ENCODE measurements at regions not wholly inside any gene's neighbourhood (a gene's known extent, or its start where the extent isn't known, plus 50 kb on each side); places are given as distances from the start of the nearest gene placed in this dataset.

DNA sequence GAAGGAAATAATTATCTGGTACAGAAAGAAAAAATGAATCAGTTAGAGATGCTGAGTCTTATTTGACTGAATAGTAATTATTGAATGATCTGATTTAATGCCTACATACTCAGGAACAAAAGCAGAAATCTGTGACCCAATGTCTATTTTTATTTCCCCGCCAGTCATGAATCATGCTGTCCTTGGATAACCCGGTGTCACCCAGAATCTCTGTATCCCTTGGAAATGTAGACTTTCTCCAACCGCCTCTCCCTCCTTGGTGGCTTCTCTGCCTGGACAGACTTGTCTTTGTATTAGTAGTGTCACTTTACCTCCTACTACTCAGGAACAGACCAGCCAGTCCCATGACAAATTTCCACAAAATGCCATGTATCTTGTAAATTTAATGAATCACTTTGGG lies 173.3 kb upstream of the PDGFD start:
- FAIRE-seq = no peak
- TF ChIP-seq, protein P1, sequence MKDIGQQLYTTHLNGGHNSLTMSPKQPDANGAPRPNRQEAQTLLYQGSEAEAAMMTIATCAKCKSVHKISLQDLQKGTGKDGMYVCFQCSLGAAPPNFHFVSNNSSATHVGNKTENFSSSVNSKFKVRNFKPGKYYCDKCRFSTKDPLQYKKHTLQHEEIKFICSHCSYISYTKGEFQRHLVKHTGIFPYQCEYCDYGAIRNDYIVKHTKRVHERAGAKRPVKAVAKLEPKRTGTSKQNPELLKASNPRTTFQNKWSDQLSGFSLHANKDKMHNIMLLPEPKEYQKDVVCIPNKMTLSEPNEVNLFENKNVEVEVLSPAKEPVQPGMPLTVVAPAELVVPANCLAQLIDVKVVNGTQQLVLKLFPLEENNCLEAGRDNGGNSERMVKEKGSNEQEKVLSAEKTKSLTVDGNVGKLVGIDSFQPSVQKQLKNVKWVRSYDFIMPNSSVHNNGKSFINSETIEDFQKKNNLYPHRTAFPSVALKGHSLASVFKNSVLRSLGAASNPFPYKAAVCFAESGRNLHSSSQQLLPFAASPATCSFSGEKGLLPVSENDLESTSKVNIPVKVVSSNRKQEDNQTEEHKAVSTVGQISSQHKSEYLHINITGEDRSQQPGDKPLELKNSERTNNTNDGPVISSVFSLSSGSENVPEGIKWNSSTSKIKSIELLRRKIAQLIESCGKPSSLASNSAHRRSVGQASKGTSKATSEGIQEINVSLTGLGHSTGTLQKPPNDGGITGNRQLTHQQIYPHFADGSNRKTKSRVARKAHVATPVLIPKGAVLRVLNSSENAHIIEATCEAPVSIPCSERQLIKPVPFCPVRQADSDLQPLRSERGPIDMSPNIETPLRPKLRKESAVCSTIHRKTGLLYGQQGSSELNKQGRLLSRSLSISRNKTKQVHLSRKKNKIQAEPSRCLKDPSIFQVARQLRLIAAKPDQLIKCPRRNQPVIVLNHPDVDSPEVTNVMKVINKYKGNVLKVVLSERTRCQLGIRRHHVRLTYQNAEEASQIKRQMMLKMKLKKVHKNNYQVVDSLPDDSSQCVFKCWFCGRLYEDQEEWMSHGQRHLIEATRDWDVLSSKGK (CRISPR knock-in tag; IDR thresholded peaks at IDR 0.05) = no peak
- TF ChIP-seq ZNF12 (CRISPR knock-in tag; IDR thresholded peaks at IDR 0.05) (no peak), ZNF224 (CRISPR knock-in tag; IDR thresholded peaks at IDR 0.05) (no peak), ZNF324 (CRISPR knock-in tag; IDR thresholded peaks at IDR 0.05) (no peak), NFRKB (IDR thresholded peaks at IDR 0.05; ENCODE audit: low read depth) (no peak), ZNF408 (CRISPR knock-in tag; IDR thresholded peaks at IDR 0.05; ENCODE audit: low read depth) (no peak), CBFA2T2 (conservative IDR thresholded peaks at IDR 0.05) (no peak), DACH1 (IDR thresholded peaks at IDR 0.05; ENCODE audit: partially characterized antibody) (no peak), NBN (IDR thresholded peaks at IDR 0.05; ENCODE audit: low read depth) (no peak)
- TF ChIP-seq, protein P2, sequence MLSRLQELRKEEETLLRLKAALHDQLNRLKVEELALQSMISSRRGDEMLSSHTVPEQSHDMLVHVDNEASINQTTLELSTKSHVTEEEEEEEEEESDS (CRISPR knock-in tag; IDR thresholded peaks at IDR 0.05) = no peak
- TF ChIP-seq, protein P3, sequence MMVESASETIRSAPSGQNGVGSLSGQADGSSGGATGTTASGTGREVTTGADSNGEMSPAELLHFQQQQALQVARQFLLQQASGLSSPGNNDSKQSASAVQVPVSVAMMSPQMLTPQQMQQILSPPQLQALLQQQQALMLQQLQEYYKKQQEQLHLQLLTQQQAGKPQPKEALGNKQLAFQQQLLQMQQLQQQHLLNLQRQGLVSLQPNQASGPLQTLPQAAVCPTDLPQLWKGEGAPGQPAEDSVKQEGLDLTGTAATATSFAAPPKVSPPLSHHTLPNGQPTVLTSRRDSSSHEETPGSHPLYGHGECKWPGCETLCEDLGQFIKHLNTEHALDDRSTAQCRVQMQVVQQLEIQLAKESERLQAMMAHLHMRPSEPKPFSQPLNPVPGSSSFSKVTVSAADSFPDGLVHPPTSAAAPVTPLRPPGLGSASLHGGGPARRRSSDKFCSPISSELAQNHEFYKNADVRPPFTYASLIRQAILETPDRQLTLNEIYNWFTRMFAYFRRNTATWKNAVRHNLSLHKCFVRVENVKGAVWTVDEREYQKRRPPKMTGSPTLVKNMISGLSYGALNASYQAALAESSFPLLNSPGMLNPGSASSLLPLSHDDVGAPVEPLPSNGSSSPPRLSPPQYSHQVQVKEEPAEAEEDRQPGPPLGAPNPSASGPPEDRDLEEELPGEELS (CRISPR knock-in tag; IDR thresholded peaks at IDR 0.05; ENCODE audit: borderline replicate concordance) = no peak

More for the DNA sequence above, 173.3 kb upstream of the PDGFD start:
- DNase-seq (ENCODE audit: extremely low read depth in 1 of 4, low spot score in 3 of 4) = no peak
- H3K4me3 ChIP-seq = no peak overlapping the region
- H3K27ac ChIP-seq (ENCODE audit: extremely low read depth, low read depth, low read length) = no peak overlapping the region
- H3K79me2 ChIP-seq (ENCODE audit: control insufficient read depth, insufficient read depth, low read length) = no peaks in the 10 kb centered on the region
- POLR2A ChIA-PET = no interaction called here
- in situ Hi-C loops (cut with MboI) = no loop called here
- intact Hi-C loops (cut with micrococcal nuclease) = no loop called here
- no peak overlapping the region for H3K4me2 ChIP-seq (ENCODE audit: insufficient read depth, low read length)
- H3K9ac ChIP-seq (ENCODE audit: insufficient read depth in 1 of 2, low read depth in 2 of 2, low read length in 2 of 2) = no peak overlapping the region
- no peaks in the 10 kb centered on the region for H4K20me1 ChIP-seq (replicated peaks; ENCODE audit: control insufficient read depth, insufficient read depth, low read length)
- CTCF ChIA-PET (ENCODE audit: low intra/inter-chr PET ratio) = no interaction called here
- no peaks in the 10 kb centered on the region for H3K36me3 ChIP-seq (ENCODE audit: control insufficient read depth, insufficient read depth, low read length)
- no peaks in the 10 kb centered on the region; the same call in 1 of the 2 replicates for H3K9me3 ChIP-seq (replicated peaks; ENCODE audit: control insufficient read depth, insufficient read depth, low read depth, low read length)
- BruUV-seq (replicated peaks) = no TSS peak
- no peaks in the 10 kb centered on the region for H3K27me3 ChIP-seq (ENCODE audit: control insufficient read depth in 2 of 2, insufficient read depth in 2 of 2, low read length in 2 of 2)
- no peak overlapping the region for H2AFZ ChIP-seq (ENCODE audit: low read depth, low read length)
- 2% methylated on average over 3 of the region's 3 CpGs for WGBS (ENCODE audit: insufficient coverage, low coverage, missing lambda C conversion rate)
- no peaks in the 10 kb centered on the region for H3K9me1 ChIP-seq (ENCODE audit: control insufficient read depth, insufficient read depth, low read length)
- ATAC-seq = no peak
- H3K4me1 ChIP-seq (replicated peaks in 1 of 2; ENCODE audit: control insufficient read depth in 2 of 2, insufficient read depth in 2 of 2, low read length in 2 of 2) = no peaks in the 10 kb centered on the region

All from K562 (cell line).